GM21423 (cell line): ENCODE measurements at regions not wholly inside any gene's neighbourhood (a gene's known extent, or its start where the extent isn't known, plus 50 kb on each side); places are given as distances from the start of the nearest gene placed in this dataset.

ENCODE experiments used
- ATAC-seq: cut with Tn5 transposase; IDR thresholded peaks from one replicate; pipeline ENCODE4 v1.9.1; 2021; ENCODE audit warnings: mild to moderate bottlenecking, moderate library complexity; ENCODE audit not compliant: unreplicated experiment

GRCh38 chr13:79736356-79736755 lies 255.4 kb downstream of the NDFIP2 start:
- no peak for ATAC-seq

- no peak for ATAC-seq
Observed at GRCh38 chr13:79735228-79735627, 254.3 kb downstream of the NDFIP2 start.

GRCh38 chr13:79727086-79727485 lies 246.1 kb downstream of the NDFIP2 start:
- ATAC-seq, result no peak

GRCh38 chr13:79725841-79726240 lies 244.9 kb downstream of the NDFIP2 start:
- ATAC-seq, result no peak

- no peak for ATAC-seq
Observed at GRCh38 chr13:79724348-79725103, 243.6 kb downstream of the NDFIP2 start.

- no peak for ATAC-seq
Observed at GRCh38 chr13:79723519-79724024, 242.6 kb downstream of the NDFIP2 start.

GRCh38 chr13:79722885-79723445 lies 242.0 kb downstream of the NDFIP2 start:
- ATAC-seq, result no peak

GRCh38 chr13:79716191-79716590 lies 235.2 kb downstream of the NDFIP2 start:
- ATAC-seq, result no peak

GRCh38 chr13:79711631-79712030 lies 230.7 kb downstream of the NDFIP2 start:
- no peak for ATAC-seq

GRCh38 chr13:79710376-79710775 lies 229.4 kb downstream of the NDFIP2 start:
- no peak for ATAC-seq

- ATAC-seq, result no peak
Observed at GRCh38 chr13:79709471-79709870, 228.5 kb downstream of the NDFIP2 start.

GRCh38 chr13:79703772-79704171 lies 222.8 kb downstream of the NDFIP2 start:
- ATAC-seq, result no peak

- ATAC-seq, result no peak
Observed at GRCh38 chr13:79695754-79696153, 214.8 kb downstream of the NDFIP2 start.

- ATAC-seq, result no peak
Observed at GRCh38 chr13:79692846-79693245, 211.9 kb downstream of the NDFIP2 start.

GRCh38 chr13:79691826-79692225 lies 210.9 kb downstream of the NDFIP2 start:
- ATAC-seq, result no peak

- no peak for ATAC-seq
Observed at GRCh38 chr13:79688741-79689140, 207.8 kb downstream of the NDFIP2 start.

- ATAC-seq, result no peak
Observed at GRCh38 chr13:79686441-79686840, 205.5 kb downstream of the NDFIP2 start.

- no peak for ATAC-seq
Observed at GRCh38 chr13:79684371-79684770, 203.4 kb downstream of the NDFIP2 start.

GRCh38 chr13:79682164-79682563 lies 201.2 kb downstream of the NDFIP2 start:
- no peak for ATAC-seq

- ATAC-seq, result no peak
Observed at GRCh38 chr13:79681069-79681468, 200.1 kb downstream of the NDFIP2 start.

GRCh38 chr13:79680485-79680884 lies 199.5 kb downstream of the NDFIP2 start:
- ATAC-seq, result no peak

GRCh38 chr13:79679334-79679733 lies 198.4 kb downstream of the NDFIP2 start:
- ATAC-seq, result peak; percentile 82
